IPS-15b (cell line): ENCODE measurements at regions not wholly inside any gene's neighbourhood (a gene's known extent, or its start where the extent isn't known, plus 50 kb on each side); places are given as distances from the start of the nearest gene placed in this dataset.

ENCODE experiments used
- H3K27me3 ChIP-seq: one replicate; pipeline ENCODE4 v1.6.1; 2013; ENCODE audit warnings: low read length; ENCODE audit not compliant: control insufficient read depth, insufficient read depth
- H3K36me3 ChIP-seq: one replicate; pipeline ENCODE4 v1.6.1; 2013; ENCODE audit warnings: low read length; ENCODE audit not compliant: control insufficient read depth, insufficient read depth
- H3K4me1 ChIP-seq: one replicate; pipeline ENCODE4 v1.6.1; 2013; ENCODE audit warnings: mild to moderate bottlenecking, low read length; ENCODE audit not compliant: control insufficient read depth, insufficient read depth
- H3K4me3 ChIP-seq: one replicate; pipeline ENCODE4 v1.5.1; 2013; ENCODE audit warnings: low read depth, low read length
- H3K9ac ChIP-seq: one replicate; pipeline ENCODE4 v1.6.1; 2013; ENCODE audit warnings: low read depth, mild to moderate bottlenecking, low read length
- H3K9me3 ChIP-seq: one replicate; pipeline ENCODE4 v1.6.1; 2013; ENCODE audit warnings: mild to moderate bottlenecking, low read length; ENCODE audit not compliant: control insufficient read depth, insufficient read depth

DNA sequence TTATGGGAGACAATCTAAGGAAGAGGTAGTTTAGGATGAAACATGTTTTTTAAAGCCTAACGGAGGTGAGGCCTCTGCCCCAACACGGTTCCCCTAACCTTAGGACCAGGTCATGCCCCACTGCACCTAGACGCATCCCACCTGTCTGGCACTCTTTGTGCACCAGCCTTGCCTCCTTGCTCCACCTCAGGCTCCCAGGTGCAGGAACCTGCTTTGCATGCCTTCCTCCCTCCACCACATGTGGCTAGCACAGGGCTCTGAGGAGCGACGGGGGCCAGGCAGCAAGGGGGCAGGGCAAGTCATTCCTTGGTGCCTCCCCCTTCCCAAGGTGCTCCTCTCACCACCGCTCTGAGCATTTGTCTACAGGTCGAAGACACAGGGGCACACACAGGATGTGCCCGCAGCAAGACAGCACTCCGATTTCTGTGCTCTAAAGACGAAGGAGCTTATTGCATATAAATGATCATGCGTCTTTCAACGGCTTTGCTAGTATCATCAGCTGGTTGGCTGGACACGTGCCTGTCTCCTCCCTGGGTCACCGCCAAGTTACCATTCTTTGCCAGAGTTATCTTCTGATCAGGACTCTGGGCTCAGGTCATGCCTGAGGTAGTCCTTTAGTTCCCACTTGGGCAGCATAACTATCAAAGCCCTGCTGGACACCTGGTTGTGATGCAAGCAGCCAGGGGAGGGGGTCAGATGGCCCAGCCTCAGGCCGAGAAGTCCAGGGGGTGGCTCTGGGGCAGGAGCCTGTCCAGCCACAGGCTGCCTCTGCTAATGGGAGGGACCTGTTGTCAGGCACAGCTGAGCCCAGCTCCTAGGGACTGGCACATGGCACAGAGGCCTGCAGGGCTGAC is 172.0 kb upstream of the NTM start:
- no peak overlapping the region for H3K4me3 ChIP-seq

DNA sequence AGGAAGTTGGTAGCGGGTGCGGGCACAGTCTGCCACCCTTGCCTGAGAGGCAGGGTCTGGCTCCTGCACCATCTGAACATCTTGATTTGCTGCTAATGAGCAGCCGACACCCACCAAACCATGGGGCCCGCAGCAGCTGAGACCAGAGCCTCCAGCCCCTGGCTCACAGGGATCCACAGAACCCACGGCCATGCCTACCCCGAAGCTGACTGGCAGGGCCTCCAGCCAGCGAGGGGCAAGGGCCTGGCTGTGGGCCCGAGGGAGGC is 171.5 kb upstream of the NTM start:
- H3K9ac ChIP-seq, result no peak overlapping the region
- H3K27me3 ChIP-seq, result no peaks in the 10 kb centered on the region
- no peaks in the 10 kb centered on the region for H3K4me1 ChIP-seq
- H3K36me3 ChIP-seq, result no peaks in the 10 kb centered on the region
- H3K4me3 ChIP-seq, result no peak overlapping the region
- no peaks in the 10 kb centered on the region for H3K9me3 ChIP-seq

More for the DNA sequence above, 172.0 kb upstream of the NTM start:
- no peaks in the 10 kb centered on the region for H3K36me3 ChIP-seq
- H3K4me1 ChIP-seq, result no peaks in the 10 kb centered on the region
- no peaks in the 10 kb centered on the region for H3K9me3 ChIP-seq
- H3K9ac ChIP-seq, result no peak overlapping the region
- H3K27me3 ChIP-seq, result no peaks in the 10 kb centered on the region

DNA sequence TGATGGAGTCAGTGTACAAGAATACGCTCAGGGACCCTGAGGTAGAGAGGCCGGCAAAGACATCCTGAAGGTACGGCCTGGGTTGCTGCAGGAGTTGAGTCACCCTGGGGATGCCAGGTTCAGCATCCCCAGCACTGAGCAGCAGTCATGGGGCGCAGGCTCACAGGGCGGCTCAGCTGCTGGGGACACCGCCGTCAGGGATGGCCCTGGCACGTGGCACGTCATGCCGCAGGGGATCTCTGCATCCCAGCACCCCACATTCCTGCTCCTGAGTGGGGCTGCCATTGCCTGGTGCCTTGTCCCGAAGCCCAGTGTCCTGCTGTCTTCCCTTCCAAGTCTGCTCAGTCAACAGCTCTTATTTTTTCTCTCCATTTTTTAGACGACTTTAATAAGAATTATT is 168.7 kb upstream of the NTM start:
- no peaks in the 10 kb centered on the region for H3K4me1 ChIP-seq
- H3K36me3 ChIP-seq, result no peaks in the 10 kb centered on the region
- no peak overlapping the region for H3K9ac ChIP-seq
- no peaks in the 10 kb centered on the region for H3K9me3 ChIP-seq
- no peak overlapping the region for H3K4me3 ChIP-seq
- no peaks in the 10 kb centered on the region for H3K27me3 ChIP-seq

DNA sequence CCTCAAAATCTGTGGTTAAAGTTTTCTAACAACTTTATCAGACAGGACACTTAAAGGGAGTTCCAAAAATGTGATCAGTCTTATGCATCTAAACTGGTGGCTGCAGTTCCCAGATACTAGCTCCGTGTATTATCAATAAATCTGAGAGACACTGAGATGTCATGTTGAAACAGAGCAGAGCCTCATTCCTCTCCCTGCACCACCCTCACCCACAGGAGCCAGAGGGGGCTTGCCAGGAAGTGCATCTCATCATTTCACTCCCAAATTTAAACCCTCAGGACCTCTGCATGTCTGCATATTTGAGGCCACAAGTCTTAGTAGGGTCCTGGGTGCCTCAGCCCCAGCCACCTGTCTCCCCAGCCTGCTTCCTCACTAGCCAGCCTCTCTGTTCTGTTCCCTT is 167.4 kb upstream of the NTM start:
- Histone ChIP-seq H3K27me3 (no peaks in the 10 kb centered on the region), H3K4me1 (no peaks in the 10 kb centered on the region), H3K9ac (no peak overlapping the region), H3K4me3 (no peak overlapping the region), H3K36me3 (no peaks in the 10 kb centered on the region), H3K9me3 (no peaks in the 10 kb centered on the region)

DNA sequence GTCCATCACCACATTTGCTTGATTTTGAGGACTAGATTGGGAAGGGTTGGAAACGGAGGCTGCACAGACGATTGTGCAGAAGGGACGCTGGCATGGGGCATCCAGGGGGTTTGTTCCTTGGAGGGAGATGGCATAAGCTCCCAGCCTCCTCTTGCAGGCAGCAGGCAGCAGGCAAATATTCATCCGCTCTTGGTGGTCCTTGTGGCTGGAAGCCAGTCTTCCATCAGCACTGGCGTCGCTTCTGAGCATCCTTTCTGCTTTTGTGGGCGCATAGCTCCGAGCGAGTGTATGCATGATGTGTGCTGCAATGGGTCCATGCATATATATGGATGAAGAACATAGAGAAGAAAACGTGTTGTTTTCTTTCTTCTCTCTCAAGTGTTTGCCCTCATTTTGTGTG is 166.1 kb upstream of the NTM start:
- H3K9ac ChIP-seq, result no peak overlapping the region
- H3K36me3 ChIP-seq, result no peaks in the 10 kb centered on the region
- no peaks in the 10 kb centered on the region for H3K4me1 ChIP-seq
- no peaks in the 10 kb centered on the region for H3K27me3 ChIP-seq
- no peaks in the 10 kb centered on the region for H3K9me3 ChIP-seq
- no peak overlapping the region for H3K4me3 ChIP-seq

DNA sequence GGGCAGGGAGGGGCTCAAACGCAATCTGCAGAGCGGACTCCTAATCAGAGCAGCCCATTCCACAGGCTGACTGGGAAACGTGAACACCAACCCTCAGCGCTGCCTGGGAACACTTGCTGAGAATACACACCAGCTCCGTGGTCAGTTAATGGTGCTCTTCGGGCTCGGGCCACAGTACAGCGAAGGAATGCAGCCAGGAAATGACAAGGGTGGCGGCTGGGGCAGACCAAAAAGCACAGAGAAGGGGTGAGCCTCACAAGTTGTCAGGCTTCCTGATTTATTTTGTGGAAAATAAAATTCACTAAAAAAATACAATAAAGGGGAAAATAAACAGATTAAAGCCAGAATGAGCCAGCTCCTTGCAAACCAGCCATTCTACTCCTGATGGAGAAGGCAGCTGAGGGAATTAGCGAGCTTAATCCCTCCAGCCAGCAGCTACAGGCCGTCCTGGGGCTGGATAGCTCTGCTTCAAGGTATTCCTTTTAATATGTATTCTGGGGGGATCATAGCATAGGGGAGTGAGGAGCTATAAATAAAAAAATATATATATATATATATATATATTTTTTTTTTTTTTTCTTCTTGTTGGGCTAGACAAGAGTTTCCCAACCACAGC is 165.5 kb upstream of the NTM start:
- no peaks in the 10 kb centered on the region for H3K27me3 ChIP-seq
- no peaks in the 10 kb centered on the region for H3K9me3 ChIP-seq
- H3K4me3 ChIP-seq, result no peak overlapping the region
- H3K36me3 ChIP-seq, result no peaks in the 10 kb centered on the region
- no peaks in the 10 kb centered on the region for H3K4me1 ChIP-seq
- no peak overlapping the region for H3K9ac ChIP-seq

DNA sequence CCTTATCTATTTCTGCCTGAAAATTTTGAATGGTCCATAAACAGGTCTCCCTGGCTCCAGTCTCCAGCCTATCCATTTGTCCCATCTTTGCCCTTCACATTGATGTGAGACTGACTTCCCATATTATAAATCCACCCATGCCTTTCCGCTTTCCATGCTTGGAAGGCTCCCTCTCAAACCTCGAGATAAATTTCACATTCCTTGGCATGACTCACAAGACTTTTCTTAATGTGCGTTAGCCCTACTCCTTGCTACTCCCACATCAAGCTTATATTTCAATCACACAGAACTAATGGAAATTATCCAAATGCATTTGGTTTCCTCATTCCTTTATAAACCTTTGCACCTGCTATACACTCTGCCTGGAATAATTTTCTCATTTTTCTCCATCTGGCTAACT is 163.7 kb upstream of the NTM start:
- Histone ChIP-seq H3K4me3 (no peak overlapping the region), H3K9ac (no peak overlapping the region), H3K4me1 (no peaks in the 10 kb centered on the region), H3K27me3 (no peaks in the 10 kb centered on the region), H3K36me3 (no peaks in the 10 kb centered on the region), H3K9me3 (no peaks in the 10 kb centered on the region)

DNA sequence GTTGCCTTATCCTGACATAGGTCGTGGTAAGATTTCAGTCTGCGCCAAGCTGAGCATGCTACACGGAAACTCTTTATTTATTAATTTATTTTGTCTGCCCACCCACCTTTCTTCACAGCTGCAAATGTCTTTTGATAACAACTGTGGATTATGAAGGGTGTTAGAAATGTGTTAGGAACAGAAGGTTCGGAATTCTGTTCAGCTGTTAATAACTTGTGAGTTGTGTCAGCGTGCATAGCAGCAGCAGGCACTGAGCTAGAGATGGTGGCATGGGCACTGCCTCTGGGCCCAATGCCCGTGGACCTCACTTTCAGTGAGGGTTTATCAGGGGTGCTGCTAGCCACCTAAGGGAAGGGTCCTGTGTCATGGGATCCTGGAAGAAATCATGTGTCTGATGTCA is 162.5 kb upstream of the NTM start:
- Histone ChIP-seq H3K9ac (no peak overlapping the region), H3K4me1 (no peaks in the 10 kb centered on the region), H3K36me3 (no peaks in the 10 kb centered on the region), H3K9me3 (no peaks in the 10 kb centered on the region), H3K4me3 (no peak overlapping the region), H3K27me3 (no peaks in the 10 kb centered on the region)

DNA sequence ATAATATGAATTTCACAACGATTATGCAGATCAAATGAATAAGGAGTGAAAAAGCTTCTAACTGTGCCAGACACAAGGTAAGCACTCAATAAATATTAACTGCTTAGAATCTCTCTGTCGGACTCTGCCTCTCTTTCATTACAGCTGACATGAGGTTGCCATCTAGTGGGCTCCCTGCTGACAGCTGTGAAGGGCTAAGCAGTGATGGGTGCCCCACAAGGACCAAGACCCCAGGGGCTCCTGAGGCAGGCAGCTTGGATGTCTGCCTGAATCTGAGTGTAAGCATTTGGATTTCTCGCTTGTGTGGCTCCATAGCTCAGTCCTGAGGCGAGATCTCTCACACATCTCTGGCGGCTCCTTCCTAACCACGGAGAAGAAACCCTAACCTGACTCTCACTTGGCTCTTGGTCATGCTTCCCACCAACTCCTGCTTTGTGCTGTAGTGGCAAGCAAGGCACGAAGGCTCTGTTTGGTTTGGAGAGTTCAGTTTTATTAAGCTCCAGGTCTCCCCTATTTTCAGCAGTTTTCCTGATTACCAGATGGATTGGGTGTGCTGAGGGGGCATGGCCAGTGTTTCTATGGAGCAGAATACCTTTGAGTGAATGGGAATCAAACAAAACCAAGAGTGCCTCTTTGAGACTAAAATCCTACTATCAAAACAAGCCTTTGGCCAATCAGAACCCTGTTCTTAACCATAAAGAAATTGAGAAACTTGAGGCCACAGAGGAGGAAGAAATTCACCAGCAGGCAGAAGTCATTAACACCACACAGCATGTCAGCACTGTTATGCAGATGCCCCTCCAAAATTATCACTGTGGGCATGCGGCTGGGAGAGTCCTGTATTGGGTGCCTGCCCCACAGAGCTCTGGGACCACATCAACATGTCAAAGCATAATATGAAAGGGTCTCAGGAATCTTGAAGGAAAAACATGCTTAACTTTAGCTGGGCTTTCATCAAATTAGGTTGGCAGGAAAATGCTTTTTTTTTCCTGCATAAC is 152.8 kb upstream of the NTM start:
- H3K36me3 ChIP-seq, result no peaks in the 10 kb centered on the region
- no peak overlapping the region for H3K9ac ChIP-seq
- no peaks in the 10 kb centered on the region for H3K9me3 ChIP-seq
- no peaks in the 10 kb centered on the region for H3K27me3 ChIP-seq
- H3K4me3 ChIP-seq, result no peak overlapping the region
- H3K4me1 ChIP-seq, result peaks cover 20% of the 10 kb centered on the region

DNA sequence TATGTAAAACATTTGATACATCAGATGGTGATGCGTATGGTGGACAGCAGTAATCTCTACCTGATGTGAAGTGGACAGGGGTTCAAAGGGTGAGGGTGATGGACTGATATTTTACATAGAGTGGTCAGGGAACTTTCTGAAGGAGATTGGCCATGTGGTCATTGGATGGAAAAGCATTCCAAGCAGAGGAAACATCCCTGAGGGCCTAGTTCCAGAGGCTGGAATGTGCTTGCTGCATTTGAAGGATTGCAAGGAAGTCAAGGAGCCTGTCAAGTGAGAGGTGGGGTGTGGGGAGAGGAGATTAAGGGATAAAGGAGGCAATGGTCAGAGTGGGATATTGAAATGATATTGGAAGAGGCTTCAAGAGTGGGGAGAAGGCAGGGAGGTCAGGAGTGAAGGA is 151.9 kb upstream of the NTM start:
- Histone ChIP-seq H3K9me3 (no peaks in the 10 kb centered on the region), H3K27me3 (no peaks in the 10 kb centered on the region), H3K9ac (no peak overlapping the region), H3K4me1 (peaks cover 28% of the 10 kb centered on the region), H3K36me3 (no peaks in the 10 kb centered on the region), H3K4me3 (no peak overlapping the region)

DNA sequence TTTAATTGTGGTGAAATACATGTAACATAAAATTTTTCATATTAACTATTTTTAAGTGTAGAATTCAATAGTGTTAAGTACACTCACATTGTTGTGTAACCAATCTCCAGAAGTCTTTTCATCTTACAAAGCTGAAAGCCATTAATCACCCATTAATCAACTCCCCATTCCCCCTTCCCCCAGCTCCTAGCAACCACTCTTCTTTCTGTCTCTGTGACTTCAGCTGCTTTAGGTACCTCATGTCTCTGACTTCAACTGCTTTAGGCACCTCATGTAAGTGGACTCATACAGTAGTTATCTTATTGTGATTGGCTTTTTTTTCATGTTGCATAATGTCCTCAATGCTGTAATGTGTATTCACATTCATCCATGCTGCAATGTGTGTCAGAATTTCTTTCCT is 150.8 kb upstream of the NTM start:
- Histone ChIP-seq H3K9me3 (no peaks in the 10 kb centered on the region), H3K4me1 (peaks cover 37% of the 10 kb centered on the region), H3K4me3 (no peak overlapping the region), H3K27me3 (no peaks in the 10 kb centered on the region), H3K36me3 (no peaks in the 10 kb centered on the region), H3K9ac (no peak overlapping the region)
